DOHH2 (cell line): ENCODE measurements at regions not wholly inside any gene's neighbourhood (a gene's known extent, or its start where the extent isn't known, plus 50 kb on each side); places are given as distances from the start of the nearest gene placed in this dataset.

ENCODE experiments used
- CTCF ChIP-seq: fragments of 200-600 bp; sonication (generic); IDR thresholded peaks from one replicate; pipeline ENCODE4 v1.5.1; 2014; ENCODE audit warnings: antibody characterized with exemption, mild to moderate bottlenecking, low read depth, low read length; ENCODE audit not compliant: poor library complexity, severe bottlenecking
- EZH2phosphoT487 ChIP-seq: fragments of 200-600 bp; sonication (generic); IDR thresholded peaks from 2 replicates; pipeline ENCODE4 v1.6.1; 2017; ENCODE audit warnings: borderline replicate concordance, mild to moderate bottlenecking, antibody characterized with exemption, low read length, moderate library complexity, mixed read lengths

GRCh38 chr12:124188561-124189405 is 106.1 kb upstream of the RFLNA start:
- TF ChIP-seq CTCF (no peak), EZH2phosphoT487 (no peak)
